Hepatocyte (in vitro differentiated cells): ENCODE measurements at regions not wholly inside any gene's neighbourhood (a gene's known extent, or its start where the extent isn't known, plus 50 kb on each side); places are given as distances from the start of the nearest gene placed in this dataset.

ENCODE experiments used
- CTCF ChIP-seq: fragments of 200-600 bp; sonication (generic); IDR thresholded peaks from 2 replicates; pipeline ENCODE4 v1.5.1; 2016; ENCODE audit warnings: antibody characterized with exemption, mild to moderate bottlenecking; ENCODE audit not compliant: poor library complexity
- EZH2 ChIP-seq: fragments of 200-600 bp; sonication (generic); IDR thresholded peaks from 2 replicates; pipeline ENCODE4 v1.6.1; 2016; ENCODE audit warnings: antibody characterized with exemption, mild to moderate bottlenecking, borderline replicate concordance
- EZH2phosphoT487 ChIP-seq: fragments of 200-600 bp; sonication (generic); IDR thresholded peaks from one replicate; pipeline ENCODE4 v1.6.1; 2018; ENCODE audit warnings: antibody characterized with exemption, mild to moderate bottlenecking, low read depth, moderate library complexity; ENCODE audit not compliant: unreplicated experiment, severe bottlenecking

- no peak for TF ChIP-seq CTCF
- TF ChIP-seq EZH2phosphoT487: no peak
- no peak for TF ChIP-seq EZH2
These were observed 111.7 kb upstream of the ZEB2 start for GRCh38 chr2:144631636-144632035.
